HG03342 (cell line): ENCODE measurements at regions not wholly inside any gene's neighbourhood (a gene's known extent, or its start where the extent isn't known, plus 50 kb on each side); places are given as distances from the start of the nearest gene placed in this dataset.
"Not testable (repeated sequence)": the region's sequence is repeated elsewhere in the genome, so short reads cannot be mapped to it uniquely, and the experiment has no call there.

Experiments
- ATAC-seq: cut with Tn5 transposase; IDR thresholded peaks from one replicate; pipeline ENCODE4 v1.9.1; 2021; ENCODE audit warnings: mild to moderate bottlenecking, moderate library complexity; ENCODE audit not compliant: unreplicated experiment

DNA sequence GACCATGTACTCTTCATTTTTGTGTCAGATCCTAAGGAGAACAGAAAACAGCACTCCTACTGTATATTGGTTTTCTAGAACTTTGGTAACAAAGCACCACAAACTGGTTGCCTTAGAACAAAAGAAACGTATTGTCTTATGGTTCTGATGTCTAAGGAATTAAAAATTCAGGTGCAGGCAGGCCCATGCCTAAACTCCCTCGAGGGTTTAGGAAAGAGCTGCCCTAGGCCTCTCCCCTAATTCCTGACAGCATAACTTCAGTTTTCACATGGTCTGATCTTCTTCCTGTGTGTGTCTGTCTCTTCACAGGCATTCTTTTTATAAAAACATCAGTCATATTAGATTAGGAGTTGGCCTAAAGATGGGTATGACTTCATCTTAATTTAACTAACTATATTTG, 1093.6 kb downstream of the TECRL start:
- ATAC-seq: no peak

DNA sequence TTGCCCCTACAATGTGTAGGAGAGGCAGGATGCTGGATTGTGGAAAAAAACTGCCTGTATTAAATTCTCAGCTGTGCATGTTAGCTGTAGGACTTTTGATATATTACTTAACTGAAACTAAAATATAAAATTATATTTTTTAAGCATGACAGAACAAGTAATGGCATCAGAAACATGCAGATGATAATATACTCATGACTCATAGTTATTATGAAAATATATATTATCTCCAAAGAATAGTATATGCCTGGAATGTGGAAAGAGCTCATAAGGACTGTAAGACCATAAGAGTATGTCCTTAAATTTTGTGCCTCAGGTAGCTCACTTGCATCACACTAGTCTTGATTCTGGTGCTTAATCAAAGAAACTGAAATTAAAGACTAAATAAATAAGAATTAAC, 1100.6 kb downstream of the TECRL start:
- no peak for ATAC-seq

DNA sequence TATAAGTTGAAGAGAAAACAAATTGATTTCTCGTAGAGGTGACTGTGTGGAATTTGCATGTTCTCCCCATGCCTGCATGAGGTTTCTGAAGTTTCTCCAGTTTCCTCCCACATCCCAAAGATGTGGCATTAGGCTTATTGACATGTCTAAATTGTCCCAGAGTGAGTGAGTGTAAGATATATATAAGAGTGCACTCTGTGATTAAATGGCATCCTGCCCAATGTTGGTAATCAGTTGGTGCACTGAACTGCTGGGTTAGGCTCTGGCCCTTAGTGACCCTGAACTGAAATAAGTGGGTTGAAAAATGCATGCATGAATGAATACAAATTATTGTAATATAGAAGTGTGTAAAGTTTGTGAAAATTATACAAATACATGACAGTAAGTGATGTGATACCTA, 1106.5 kb downstream of the TECRL start:
- no peak for ATAC-seq

DNA sequence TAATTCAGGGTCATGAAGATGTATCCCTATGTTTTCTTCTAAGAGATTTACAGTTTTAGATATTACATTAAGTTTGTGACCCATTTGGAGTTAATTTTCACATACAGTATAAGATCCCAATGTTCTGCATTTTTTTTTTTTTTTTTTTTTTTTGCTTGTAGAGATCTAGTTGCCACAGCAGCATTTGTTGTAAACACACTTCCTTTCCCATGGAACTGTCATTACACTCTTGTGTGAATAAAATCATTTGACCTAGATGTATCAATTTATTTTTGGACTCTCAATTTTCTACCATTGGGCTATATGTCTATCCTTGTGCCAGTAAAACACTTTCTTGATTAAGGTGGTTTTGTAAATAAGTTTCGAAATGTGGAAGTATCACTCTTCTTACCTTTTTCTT, 1107.2 kb downstream of the TECRL start:
- no peak for ATAC-seq

DNA sequence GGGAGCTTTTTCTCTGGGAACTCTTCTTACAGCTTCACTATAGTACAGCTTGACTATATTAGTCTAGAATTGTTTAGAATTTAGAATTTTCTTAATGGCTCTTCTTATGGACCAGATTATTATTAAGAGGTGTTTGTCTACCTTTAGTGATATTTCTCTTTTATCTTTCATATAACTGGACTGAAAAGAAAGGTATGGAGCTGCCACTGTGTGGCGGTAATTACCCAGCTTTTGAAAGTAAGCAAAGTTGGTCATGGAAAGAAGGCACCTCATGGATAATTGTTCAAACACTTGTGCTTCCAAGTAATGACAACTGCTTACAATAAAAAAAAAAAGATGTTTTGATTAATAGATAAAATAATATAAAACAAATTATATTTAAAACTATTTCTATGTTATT, 1112.5 kb downstream of the TECRL start:
- no peak for ATAC-seq

DNA sequence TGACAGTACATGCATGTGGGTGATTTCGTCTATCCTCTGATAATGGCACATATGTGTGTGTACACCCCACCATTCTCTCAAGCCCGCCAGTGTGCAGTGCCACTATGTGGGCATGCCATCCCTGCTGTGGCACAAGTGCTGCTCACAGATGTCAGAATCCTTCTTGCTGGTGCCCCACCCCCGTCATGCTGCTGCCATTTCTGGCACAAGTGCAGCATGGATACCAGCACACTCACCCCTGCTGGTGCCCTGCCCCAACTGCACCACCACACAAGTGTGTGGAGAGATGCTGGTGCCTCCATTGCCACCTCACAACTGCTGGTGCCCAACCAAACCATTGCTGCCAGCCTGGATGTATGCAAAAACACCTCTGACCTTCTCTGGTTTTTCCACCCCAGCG, 1133.8 kb downstream of the TECRL start:
- no peak for ATAC-seq

DNA sequence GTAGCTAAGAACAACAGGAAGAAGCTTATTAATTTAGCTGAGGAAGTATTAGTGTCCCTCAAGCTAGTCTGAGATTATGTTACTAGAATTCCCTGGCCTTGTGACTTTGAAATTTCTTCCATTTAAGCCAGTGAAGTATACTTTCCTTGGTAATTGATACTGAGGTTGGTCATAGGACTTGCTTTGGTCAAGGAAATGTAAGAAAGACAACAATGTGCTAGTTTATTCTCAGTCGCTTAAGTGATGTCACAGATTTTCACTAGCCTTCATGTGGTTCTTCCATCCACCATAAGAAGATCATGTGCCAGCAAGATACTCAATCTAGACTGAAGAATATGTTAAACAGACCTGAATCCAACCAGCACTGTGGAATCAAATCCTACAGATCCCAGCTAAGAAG, 1140.1 kb downstream of the TECRL start:
- no peak for ATAC-seq

DNA sequence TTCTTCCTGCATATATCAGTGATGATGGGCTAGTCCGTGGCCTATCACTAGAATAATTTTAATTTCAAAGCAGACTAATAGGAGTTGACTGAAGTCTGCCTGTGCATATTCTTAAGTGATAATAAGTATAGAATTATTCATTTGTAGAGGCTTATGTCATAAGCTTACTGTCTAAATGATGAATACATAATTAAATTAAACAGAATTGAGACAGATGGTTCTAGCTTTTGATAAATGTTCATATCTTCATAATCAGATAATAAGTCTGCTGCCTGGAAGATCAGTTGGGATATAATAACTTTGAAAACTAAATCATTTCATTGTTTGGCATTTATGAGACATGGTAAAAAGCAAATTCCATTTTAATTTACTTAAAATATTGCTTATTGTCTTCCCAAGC, 1175.6 kb downstream of the TECRL start:
- ATAC-seq: no peak

DNA sequence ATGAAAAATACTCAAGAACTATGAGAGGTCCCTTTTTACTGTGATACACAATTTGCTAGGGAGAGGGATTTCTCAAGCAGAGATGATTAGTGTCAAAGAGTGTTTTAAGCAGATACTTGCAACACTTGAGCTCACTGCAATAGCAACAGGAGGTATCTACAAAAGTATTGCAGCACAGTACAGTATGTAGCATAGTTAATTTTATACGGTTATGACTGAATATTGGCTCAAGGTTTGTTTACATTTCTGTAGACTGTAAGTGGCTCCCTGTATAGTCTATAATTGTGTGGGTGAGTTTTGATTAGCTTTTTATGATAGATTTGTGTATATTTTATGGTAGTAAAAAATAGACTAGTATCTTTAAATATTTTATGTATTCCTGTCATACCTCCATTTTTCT, 1177.2 kb downstream of the TECRL start:
- no peak for ATAC-seq

DNA sequence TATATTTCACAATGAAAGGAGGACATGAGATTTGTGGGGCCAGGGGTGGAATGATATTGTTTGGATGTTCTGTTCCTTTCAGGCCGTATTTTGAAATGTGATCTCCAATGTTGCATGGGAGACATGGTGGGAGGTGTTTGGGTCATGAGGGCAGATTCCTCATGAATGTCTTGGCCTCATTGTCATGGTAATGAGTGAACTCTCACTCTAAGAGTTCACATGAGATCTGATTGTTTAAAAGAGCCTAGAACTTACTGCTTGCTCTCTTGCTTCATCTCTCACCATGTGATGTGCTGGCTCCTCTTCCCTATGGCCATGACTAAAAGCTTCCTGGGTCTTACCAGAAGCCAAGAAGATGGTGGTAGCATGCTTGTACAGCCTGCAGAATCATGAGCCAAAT, 1183.0 kb downstream of the TECRL start:
- ATAC-seq: no peak

DNA sequence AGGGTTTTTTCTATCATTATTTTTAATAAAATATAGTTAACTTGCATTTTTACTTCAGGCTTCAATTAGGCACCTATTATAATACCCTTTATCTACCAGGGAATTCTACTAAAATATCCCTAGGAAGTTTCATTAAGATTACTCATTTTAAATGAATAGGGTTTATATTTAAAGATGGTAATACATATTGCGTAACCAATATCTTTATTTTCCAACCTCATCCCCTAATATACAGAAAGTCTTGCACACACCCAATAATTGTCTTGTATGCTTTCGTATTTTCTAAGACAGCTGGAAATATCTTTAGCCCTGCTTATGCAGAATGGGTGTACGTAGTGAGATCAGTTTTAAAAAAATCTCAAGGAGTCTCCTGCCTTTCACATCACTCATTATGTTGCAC, 1186.8 kb downstream of the TECRL start:
- ATAC-seq: no peak

DNA sequence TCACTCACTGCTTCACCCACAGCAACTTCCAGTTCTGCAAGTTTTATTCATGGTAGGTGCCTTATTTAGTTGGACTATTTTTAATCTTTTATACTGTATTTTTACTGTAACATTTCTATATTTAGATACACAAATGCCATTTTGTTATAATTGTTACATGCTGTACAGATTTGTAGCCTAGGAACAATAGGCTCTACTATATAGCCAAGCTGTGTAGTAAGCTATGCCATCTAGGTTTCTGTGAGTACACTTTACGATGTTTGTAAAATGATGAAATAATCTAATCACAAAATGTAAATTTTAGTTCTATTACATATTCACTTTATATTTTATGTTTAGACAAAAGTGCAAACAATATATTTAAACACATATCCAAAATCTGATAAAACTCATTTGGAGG, 1187.8 kb downstream of the TECRL start:
- no peak for ATAC-seq

DNA sequence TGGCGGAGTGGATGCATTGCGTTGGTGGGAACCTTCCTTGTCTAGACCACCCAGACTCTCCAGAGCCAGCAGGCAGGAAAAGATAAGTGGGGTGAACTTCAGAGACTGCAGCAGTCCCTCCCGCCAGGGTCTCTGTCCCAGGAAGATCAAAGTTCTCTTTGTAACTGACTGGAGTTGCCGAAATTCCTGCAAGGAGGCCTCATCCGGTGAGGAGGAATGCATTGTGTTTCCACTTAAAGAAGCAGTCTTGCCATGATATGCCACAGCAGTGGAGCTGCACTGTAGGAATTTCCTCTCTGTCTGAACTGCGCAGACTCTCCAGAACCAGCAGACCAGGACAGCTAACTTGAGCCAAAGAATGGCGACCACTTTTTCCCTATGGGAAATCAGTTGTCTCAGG, 1190.4 kb downstream of the TECRL start:
- no peak for ATAC-seq

DNA sequence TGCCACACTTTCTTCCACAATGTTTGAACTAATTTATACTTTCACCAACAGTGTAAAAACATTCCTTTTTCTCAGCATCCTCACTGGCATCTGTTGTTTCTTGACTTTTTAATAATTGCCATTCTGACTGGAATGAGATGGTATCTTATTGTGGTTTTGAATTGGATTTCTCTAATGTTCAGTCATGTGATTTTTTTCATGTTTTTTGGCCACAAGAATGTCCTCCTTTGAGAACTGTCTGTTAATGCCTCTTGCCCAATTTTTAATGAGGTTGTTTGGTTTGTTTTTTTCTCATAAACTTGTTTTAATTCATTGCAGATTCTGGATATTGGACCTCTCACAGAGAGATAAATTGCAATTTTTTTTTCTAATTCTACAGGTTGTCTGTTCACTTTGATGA, 1195.2 kb downstream of the TECRL start:
- no peak for ATAC-seq

DNA sequence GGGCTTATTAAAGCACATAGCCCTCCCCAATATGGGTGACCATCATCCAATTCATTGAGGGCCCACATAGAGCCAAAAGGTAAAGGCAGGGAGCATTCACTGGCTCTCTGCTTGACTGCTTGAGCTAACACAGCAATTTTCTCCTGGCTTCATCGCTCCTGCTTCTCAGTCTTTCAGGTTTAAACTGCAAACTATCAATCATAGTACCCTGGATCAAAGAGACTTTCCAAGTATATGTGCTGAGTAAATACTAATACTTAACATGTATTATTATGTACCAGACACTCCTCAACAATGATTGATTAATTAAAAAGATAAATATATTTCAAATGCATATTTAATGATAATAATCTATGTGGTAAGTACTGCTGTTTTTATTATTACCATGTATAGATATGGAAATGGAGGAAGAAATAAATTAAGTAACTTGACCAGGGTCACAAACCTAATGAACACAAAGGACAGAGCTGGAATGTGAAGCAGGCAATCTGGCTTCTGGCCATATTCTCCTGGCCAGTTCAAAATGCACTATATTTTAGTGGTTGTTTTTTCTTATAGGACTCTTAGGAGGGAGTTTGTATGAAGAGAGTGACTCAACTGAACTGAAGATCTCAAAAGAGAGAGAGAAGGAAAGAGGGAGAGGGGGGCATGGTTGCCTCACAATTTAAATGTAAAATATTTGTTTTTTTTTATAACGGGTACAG, 1197.3 kb downstream of the TECRL start:
- no peak for ATAC-seq

DNA sequence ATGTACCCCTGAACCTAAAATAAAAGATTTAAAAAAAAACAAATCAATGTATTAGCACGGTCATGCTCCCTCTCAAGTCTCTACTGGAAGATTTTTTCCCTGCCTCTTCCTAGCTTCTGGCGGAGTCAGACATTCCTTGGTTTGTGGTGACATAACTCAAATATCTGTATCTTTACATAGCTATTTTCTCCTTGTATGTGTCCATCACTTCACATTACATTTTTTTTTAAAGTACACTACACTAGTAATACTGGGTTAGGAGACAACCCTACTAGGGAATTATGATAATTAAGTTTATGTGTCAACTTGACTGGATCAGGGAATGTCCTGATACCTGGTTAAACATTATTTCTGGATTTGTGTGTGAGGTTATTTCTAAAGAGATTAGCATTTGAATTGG, 1197.9 kb downstream of the TECRL start:
- ATAC-seq: no peak

DNA sequence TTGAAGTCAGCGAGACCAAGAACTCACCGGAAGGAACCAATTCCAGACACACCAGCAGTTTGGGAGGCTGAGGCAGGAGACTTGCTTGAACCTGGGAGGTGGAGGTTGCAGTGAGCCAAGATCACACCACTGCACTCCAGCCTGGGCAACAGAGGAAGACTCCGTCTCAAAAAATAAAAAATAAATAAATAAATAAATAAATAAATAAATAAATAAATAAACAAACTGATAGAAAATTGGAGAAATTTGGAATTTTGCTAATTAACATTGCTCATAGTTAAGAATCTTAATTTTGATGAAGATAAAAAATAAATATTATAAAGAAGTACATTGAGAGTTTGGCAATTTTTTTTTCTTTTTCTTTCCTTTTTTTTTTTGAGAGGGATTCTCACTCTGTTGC, 1216.2 kb downstream of the TECRL start:
- not testable (repeated sequence) for ATAC-seq

DNA sequence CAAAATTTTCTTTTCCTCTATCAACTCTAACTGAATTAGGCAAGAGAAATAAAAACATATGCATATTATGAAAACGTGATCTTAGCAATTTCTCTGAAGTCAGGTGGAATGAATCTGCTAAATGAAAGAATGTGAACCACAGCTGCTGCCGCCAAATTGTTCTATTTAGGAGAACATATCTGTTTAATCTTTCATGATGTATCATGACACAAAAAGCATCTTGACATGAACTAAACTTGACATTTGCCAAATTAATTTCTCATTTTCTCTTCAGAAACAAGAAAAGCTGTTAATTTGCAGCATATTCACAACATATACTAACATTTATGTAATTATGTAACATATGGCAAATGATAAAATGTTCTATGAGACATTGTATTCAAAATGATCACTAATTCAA, 1237.9 kb downstream of the TECRL start:
- ATAC-seq: no peak

DNA sequence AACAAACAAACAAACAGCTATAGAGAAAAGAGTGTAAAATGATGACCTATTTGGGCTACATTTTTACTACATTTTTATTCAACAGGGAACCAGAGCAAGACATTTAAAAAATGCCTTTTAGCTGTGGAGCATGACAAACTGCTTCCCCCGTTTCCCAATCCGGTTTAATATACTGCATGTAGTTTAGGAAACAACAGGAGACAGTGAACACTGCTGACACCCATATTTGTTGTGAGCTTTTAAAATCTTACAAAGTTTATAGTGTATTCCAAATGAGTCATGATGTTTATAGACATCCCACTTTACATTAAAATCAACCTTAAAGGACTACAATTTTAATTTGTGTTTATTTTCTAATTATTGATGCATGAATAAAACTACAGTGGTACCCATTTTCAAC, 1238.3 kb downstream of the TECRL start:
- no peak for ATAC-seq

DNA sequence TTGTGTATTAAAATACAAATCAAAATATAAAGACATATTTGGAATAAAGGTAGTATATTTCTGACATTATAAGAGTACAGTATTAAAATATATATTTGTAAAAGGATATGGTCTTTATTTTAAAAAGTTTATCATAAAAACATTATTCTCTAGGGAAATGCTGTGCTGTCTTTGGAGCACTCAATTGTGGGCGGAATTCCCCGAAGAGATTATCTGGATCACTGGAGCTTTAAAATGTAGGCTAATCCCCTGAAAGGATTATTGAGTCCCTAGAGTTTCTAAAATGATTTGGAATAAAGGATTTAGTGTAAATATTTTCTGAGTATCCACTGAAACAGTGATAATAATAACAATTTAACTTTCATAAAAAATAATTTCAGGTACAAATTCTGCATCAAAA, 1239.4 kb downstream of the TECRL start:
- no peak for ATAC-seq

DNA sequence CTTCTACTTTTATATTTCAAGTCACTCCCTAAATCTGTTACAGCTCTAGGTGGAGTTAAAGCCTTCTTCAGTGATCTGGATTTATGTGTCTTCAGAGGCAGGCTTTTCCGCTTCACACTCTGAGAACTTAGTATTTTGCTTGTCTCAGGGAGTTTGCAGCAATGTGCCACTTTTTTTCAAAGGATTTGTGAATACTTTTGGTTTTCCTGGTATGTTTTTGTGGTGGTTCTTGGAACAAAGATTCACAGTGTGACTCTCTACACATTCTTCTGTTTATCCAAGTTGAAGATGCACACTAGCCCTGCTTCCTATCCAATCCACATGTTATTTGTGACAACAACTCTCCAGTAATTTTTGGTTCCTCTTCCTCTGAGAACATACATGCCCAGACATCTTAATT, 1253.7 kb downstream of the TECRL start:
- no peak for ATAC-seq

DNA sequence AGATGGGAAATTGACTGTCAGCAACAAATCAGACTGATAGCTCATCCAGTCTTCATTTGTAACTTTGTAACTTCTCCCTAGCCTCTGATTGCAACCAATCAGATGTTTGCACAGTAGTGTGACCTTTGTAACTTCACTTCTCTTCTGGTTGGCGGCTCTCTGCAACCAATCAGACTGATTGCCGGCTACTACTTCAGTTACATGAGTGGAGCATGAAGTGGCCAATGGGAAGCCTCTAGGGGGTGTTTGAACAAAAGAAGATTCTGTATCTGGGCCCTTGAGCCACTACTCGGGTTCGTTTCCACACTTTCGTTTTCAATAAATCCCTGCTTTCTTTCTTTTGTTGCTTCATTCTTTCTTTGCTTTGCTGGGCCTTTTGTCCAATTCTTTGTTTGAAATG, 1285.8 kb downstream of the TECRL start:
- ATAC-seq: no peak

DNA sequence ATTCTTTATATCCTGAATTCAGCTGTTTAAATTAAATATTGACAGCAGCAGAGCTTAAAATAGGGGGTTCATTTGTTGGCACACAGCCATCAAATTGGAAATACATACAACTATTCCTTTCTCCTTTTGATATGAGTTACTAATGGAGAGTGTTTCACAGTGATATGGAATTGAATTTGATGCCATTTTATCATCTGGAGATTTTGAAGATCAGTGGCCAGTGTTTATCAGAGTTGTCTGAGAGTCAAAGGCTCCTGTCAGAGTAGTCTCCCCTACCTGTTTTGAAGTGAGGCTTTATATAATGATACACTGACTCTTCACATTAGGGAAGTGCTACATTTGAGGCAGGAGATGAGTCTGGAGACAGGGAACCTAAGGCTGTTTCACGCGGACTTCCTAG, 1286.3 kb downstream of the TECRL start:
- no peak for ATAC-seq

DNA sequence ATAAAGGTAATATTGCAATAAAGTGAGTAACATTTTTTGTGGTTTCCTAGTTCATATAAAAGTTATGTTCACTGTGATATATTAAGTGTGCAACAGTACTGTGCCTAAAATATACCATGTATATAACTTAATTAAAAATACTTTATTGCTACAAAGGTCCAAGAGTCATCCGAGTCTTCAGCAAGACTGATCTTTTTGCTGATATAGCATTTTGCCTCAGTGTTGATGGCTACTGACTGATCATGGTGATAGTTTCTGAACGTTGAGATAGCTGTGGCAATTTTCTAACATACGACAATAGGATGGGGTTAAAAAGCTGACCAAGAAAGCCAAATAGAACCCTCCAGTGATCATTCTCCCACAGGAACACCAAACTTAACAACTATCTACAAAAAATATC, 1302.7 kb downstream of the TECRL start:
- no peak for ATAC-seq
